Peyer's patch (tissue), 4 donors: ENCODE measurements at regions not wholly inside any gene's neighbourhood (a gene's known extent, or its start where the extent isn't known, plus 50 kb on each side); places are given as distances from the start of the nearest gene placed in this dataset.

Experiments used
- POLR2A ChIP-seq, 2 donors: fragments of 450-650 bp; IDR thresholded peaks; one replicate each; pipeline ENCODE4 v1.5.1; 2017; ENCODE audit warnings: antibody characterized with exemption in 2 of 2, mild to moderate bottlenecking in 2 of 2, moderate library complexity in 2 of 2
- TF ChIP-seq, protein P1 (sequence below), 6 experiments: fragments of 450-650 bp in 4 of 6; fragments of 200-600 bp in 2 of 6; sonication (generic) in 1 of 6; IDR thresholded peaks; one replicate each; pipeline ENCODE4 v1.5.1; 2017 to 2019; ENCODE audit warnings: antibody characterized with exemption in 6 of 6, mild to moderate bottlenecking in 3 of 6, moderate library complexity in 1 of 6

DNA sequence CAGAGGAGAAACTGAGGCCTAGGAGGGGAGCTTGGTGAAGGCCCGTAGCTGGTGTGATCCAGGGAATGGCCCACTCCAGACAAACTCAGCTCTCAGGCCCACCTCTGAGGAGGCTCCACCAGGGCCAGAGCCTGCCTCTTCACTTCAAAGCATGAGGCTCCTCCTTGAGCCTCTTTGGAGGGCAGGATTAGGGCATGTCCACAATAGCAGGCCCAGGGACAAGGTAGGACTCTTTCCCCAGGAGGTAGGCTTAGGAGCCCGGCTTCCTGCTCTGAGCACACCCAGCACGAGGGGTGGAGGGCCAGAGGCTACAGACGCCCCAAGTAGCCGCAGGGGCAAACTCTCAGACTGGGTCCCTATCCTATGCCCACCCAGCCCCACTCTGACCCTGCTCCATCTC, 164.6 kb upstream of the ZMIZ1 start:
- TF ChIP-seq, protein P1, sequence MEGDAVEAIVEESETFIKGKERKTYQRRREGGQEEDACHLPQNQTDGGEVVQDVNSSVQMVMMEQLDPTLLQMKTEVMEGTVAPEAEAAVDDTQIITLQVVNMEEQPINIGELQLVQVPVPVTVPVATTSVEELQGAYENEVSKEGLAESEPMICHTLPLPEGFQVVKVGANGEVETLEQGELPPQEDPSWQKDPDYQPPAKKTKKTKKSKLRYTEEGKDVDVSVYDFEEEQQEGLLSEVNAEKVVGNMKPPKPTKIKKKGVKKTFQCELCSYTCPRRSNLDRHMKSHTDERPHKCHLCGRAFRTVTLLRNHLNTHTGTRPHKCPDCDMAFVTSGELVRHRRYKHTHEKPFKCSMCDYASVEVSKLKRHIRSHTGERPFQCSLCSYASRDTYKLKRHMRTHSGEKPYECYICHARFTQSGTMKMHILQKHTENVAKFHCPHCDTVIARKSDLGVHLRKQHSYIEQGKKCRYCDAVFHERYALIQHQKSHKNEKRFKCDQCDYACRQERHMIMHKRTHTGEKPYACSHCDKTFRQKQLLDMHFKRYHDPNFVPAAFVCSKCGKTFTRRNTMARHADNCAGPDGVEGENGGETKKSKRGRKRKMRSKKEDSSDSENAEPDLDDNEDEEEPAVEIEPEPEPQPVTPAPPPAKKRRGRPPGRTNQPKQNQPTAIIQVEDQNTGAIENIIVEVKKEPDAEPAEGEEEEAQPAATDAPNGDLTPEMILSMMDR (IDR thresholded peaks at IDR 0.05), result no peak
- TF ChIP-seq POLR2A (IDR thresholded peaks at IDR 0.05), result no peak
